Gastroesophageal sphincter (tissue), 4 donors: ENCODE measurements at regions not wholly inside any gene's neighbourhood (a gene's known extent, or its start where the extent isn't known, plus 50 kb on each side); places are given as distances from the start of the nearest gene placed in this dataset.

Experiments used
- ATAC-seq: fragments of 150-250 bp; one replicate; pipeline ENCODE4 v1.9.1; 2016; ENCODE audit warnings: mild to moderate bottlenecking, moderate library complexity
- H3K27ac ChIP-seq, 4 donors: fragments of 200-600 bp; sonication (generic) in 3 of 4; 1 replicate in 3 of 4; 2 replicates in 1 of 4; pipeline ENCODE4 v1.5.1; 2016 to 2019
- H3K27me3 ChIP-seq: fragments of 200-600 bp; sonication (generic); one replicate; pipeline ENCODE4 v1.5.1; 2019
- H3K36me3 ChIP-seq, 2 donors: fragments of 200-600 bp; sonication (generic); one replicate each; pipeline ENCODE4 v1.5.1; 2019; ENCODE audit warnings: control low read depth in 1 of 2
- H3K4me1 ChIP-seq, 3 donors: fragments of 200-600 bp; sonication (generic); 1 replicate in 2 of 3; 2 replicates in 1 of 3; pipeline ENCODE4 v1.5.1; 2016 to 2019; ENCODE audit warnings: control low read depth in 2 of 3
- H3K4me3 ChIP-seq, 2 donors: fragments of 200-600 bp; sonication (generic); one replicate each; pipeline ENCODE4 v1.5.1; 2019; ENCODE audit warnings: mild to moderate bottlenecking in 1 of 2, moderate library complexity in 1 of 2
- H3K9me3 ChIP-seq, 3 donors: fragments of 200-600 bp; sonication (generic); one replicate each; pipeline ENCODE4 v1.5.1; 2017 to 2019; ENCODE audit warnings: control low read depth in 2 of 3
- CTCF ChIP-seq, 4 experiments: fragments of 200-600 bp in 2 of 4; fragments of 450-650 bp in 2 of 4; sonication (generic) in 1 of 4; IDR thresholded peaks; one replicate each; pipeline ENCODE4 v1.5.1; 2017 to 2019; ENCODE audit warnings: antibody characterized with exemption in 4 of 4, mild to moderate bottlenecking in 2 of 4, moderate library complexity in 2 of 4
- EP300 ChIP-seq: sonication (generic); formaldehyde crosslinking; IDR thresholded peaks from one replicate; pipeline ENCODE4 v1.6.1; 2017; ENCODE audit warnings: antibody characterized with exemption, mild to moderate bottlenecking
- POLR2A ChIP-seq, 2 donors: fragments of 450-650 bp; IDR thresholded peaks; one replicate each; pipeline ENCODE4 v1.6.1; 2017; ENCODE audit warnings: antibody characterized with exemption in 2 of 2, mild to moderate bottlenecking in 2 of 2, moderate library complexity in 1 of 2
- POLR2AphosphoS5 ChIP-seq: sonication (generic); formaldehyde crosslinking; IDR thresholded peaks from one replicate; pipeline ENCODE4 v1.6.1; 2017; ENCODE audit warnings: antibody characterized with exemption
- WGBS, 2 donors: methylation state at CpG; one replicate each; pipeline ENCODE4 v1.1.5; 2018; ENCODE audit warnings: low coverage in 1 of 2; 5-methylcytosine and 5-hydroxymethylcytosine counted together

- Histone ChIP-seq H3K27me3 (no peaks in the 10 kb centered on the region), H3K9me3 (no peaks in the 10 kb centered on the region), H3K36me3 (no peaks in the 10 kb centered on the region), H3K4me1 (peaks cover 0 to 4% (median 0%) of the 10 kb centered on the region in 3 donors), H3K27ac (no peak overlapping the region), H3K4me3 (no peak overlapping the region)
- no peak for ATAC-seq
- TF ChIP-seq CTCF (IDR thresholded peaks at IDR 0.05), result no peak
- no peak for TF ChIP-seq EP300
- TF ChIP-seq POLR2A (IDR thresholded peaks at IDR 0.05), result no peak
- 75 to 93% methylated on average over 3 to 4 of the region's 4 CpGs for WGBS, 2 donors
Measured at GRCh38 chr11:36807871-36808270, 209.8 kb upstream of the RAG2 start.

GRCh38 chr11:36803084-36803483 lies 205.0 kb upstream of the RAG2 start:
- WGBS, 2 donors, result 19 to 34% methylated on average over 7 of the region's 7 CpGs
- no peak for ATAC-seq
- no peaks in the 10 kb centered on the region for H3K36me3 ChIP-seq
- TF ChIP-seq POLR2A (IDR thresholded peaks at IDR 0.05), result no peak
- TF ChIP-seq EP300, result no peak
- TF ChIP-seq CTCF (IDR thresholded peaks at IDR 0.05), result no peak
- TF ChIP-seq POLR2AphosphoS5, result no peak
- no peaks in the 10 kb centered on the region for H3K27me3 ChIP-seq
- peaks cover 0 to 13% (median 0%) of the 10 kb centered on the region in 3 donors for H3K4me1 ChIP-seq
- no peaks in the 10 kb centered on the region for H3K9me3 ChIP-seq
- H3K27ac ChIP-seq, result peak overlapping the region in 1 of 4 donors; percentile 24
- H3K4me3 ChIP-seq, result no peak overlapping the region

- peak overlapping the region in 1 of 2 donors; percentile 8 for H3K4me3 ChIP-seq
- peak overlapping the region in 1 of 4 donors; percentile 45 for H3K27ac ChIP-seq
- TF ChIP-seq CTCF (IDR thresholded peaks at IDR 0.05), result no peak
- no peak for TF ChIP-seq POLR2A (IDR thresholded peaks at IDR 0.05)
- TF ChIP-seq EP300, result no peak
- TF ChIP-seq POLR2AphosphoS5, result no peak
- H3K4me1 ChIP-seq, result peaks cover 0 to 26% (median 0%) of the 10 kb centered on the region in 3 donors
- no peaks in the 10 kb centered on the region for H3K9me3 ChIP-seq
- H3K36me3 ChIP-seq, result no peaks in the 10 kb centered on the region
- no peak for ATAC-seq
- no peaks in the 10 kb centered on the region for H3K27me3 ChIP-seq
- WGBS, 2 donors, result 11% methylated on average over 10 to 11 of the region's 11 CpGs
Measured at GRCh38 chr11:36792996-36793914, 195.2 kb upstream of the RAG2 start.

GRCh38 chr11:36791957-36792356 lies 193.9 kb upstream of the RAG2 start:
- peaks cover 0 to 26% (median 0%) of the 10 kb centered on the region in 3 donors for H3K4me1 ChIP-seq

More at GRCh38 chr11:36791957-36792356, 193.9 kb upstream of the RAG2 start:
- H3K36me3 ChIP-seq, result no peaks in the 10 kb centered on the region
- no peaks in the 10 kb centered on the region for H3K27me3 ChIP-seq
- ATAC-seq, result no peak
- no peak overlapping the region for H3K4me3 ChIP-seq
- TF ChIP-seq CTCF (IDR thresholded peaks at IDR 0.05), result no peak
- no peak for TF ChIP-seq EP300
- no peak for TF ChIP-seq POLR2AphosphoS5
- no peak for TF ChIP-seq POLR2A (IDR thresholded peaks at IDR 0.05)
- H3K9me3 ChIP-seq, result no peaks in the 10 kb centered on the region
- no peak overlapping the region for H3K27ac ChIP-seq
- WGBS, 2 donors, result 96% methylated on average over 2 of the region's 2 CpGs; no CpG with 5 or more reads in 1 of the 2 donors
